ENCODE measurements at regions not wholly inside any gene's neighbourhood (a gene's known extent, or its start where the extent isn't known, plus 50 kb on each side); places are given as distances from the start of the nearest gene placed in this dataset.

DNA sequence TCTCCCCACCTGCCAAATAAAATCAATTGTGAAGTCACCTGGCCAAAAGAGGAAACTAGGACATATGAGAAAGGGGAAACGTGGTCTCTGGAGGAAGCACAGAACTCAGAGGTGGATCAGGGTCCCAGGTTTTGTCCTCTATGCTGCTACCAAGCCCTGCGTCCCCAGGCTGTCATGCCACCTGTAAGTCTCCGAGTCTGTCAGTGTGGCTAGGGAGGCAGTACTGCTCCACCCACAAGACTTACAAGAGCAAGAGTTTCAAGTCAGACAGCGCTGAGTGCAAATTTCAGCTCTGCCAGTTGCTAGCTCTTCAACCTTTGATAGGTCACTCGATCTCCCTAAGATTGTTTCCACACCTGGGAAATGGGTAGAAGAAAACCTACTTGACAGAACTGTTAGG lies 98.6 kb downstream of the C1QL2 start:
- no peak overlapping the region for H3K4me3 ChIP-seq (ENCODE audit: low read length)
- WGBS (ENCODE audit: insufficient coverage): 59% methylated on average over 5 of the region's 5 CpGs
- no peak for ATAC-seq
- Mint-ChIP-seq H3K36me3 (no peaks in the 10 kb centered on the region), H3K4me1 (no peaks in the 10 kb centered on the region), H3K9me3 (no peaks in the 10 kb centered on the region), H3K27me3 (ENCODE audit: low read depth in 2 of 2) (peaks cover 0 to 5% of the 10 kb centered on the region in 2 donors), H3K27ac (no peak overlapping the region), H3K4me3 (no peak overlapping the region)
- TF ChIP-seq, protein P1, sequence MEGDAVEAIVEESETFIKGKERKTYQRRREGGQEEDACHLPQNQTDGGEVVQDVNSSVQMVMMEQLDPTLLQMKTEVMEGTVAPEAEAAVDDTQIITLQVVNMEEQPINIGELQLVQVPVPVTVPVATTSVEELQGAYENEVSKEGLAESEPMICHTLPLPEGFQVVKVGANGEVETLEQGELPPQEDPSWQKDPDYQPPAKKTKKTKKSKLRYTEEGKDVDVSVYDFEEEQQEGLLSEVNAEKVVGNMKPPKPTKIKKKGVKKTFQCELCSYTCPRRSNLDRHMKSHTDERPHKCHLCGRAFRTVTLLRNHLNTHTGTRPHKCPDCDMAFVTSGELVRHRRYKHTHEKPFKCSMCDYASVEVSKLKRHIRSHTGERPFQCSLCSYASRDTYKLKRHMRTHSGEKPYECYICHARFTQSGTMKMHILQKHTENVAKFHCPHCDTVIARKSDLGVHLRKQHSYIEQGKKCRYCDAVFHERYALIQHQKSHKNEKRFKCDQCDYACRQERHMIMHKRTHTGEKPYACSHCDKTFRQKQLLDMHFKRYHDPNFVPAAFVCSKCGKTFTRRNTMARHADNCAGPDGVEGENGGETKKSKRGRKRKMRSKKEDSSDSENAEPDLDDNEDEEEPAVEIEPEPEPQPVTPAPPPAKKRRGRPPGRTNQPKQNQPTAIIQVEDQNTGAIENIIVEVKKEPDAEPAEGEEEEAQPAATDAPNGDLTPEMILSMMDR (IDR thresholded peaks at IDR 0.05): no peak
- H3K9me3 ChIP-seq (ENCODE audit: control insufficient read depth, insufficient read depth, low read length): peaks cover 3% of the 10 kb centered on the region
- intact Hi-C loops (cut with micrococcal nuclease): no loop called here
- no peaks in the 10 kb centered on the region for H3K36me3 ChIP-seq (ENCODE audit: control insufficient read depth, insufficient read depth, low read length)
- no peak overlapping the region for H3K27ac ChIP-seq (ENCODE audit: low read length)
- DNase-seq: no peak
- H3K4me1 ChIP-seq (ENCODE audit: control insufficient read depth, insufficient read depth, low read length): no peaks in the 10 kb centered on the region
- no peaks in the 10 kb centered on the region for H3K27me3 ChIP-seq (ENCODE audit: control insufficient read depth, insufficient read depth, low read length)

DNA sequence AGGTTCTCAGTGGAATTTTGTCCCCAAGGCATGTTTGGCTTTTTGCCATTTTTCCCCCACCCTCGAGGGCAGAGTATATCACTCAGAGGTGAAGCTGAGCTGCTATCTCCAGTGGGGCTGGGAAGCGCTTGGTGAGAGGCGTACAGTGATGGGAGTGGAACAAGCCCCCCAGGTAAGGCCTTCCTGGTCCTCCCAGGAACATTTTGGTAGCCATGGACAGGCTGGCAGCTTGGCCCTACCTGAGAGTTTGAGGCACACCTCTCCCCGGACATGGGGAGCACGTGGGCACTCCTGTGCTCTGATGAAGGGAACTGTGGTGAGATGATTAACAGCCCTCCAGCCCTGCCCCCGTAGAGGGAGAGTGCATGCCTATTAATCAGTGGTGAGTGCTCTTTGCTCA lies 99.3 kb downstream of the C1QL2 start:
- intact Hi-C loops (cut with micrococcal nuclease): no loop called here
- Mint-ChIP-seq H3K27ac (no peak overlapping the region), H3K4me3 (no peak overlapping the region), H3K4me1 (no peaks in the 10 kb centered on the region), H3K27me3 (ENCODE audit: low read depth in 2 of 2) (peaks cover 0 to 8% of the 10 kb centered on the region in 2 donors), H3K36me3 (no peaks in the 10 kb centered on the region), H3K9me3 (peaks cover 0 to 3% of the 10 kb centered on the region in 2 donors)
- Histone ChIP-seq H3K27ac (ENCODE audit: low read length) (no peak overlapping the region), H3K9me3 (ENCODE audit: control insufficient read depth, insufficient read depth, low read length) (peaks cover 3% of the 10 kb centered on the region), H3K4me3 (ENCODE audit: low read length) (no peak overlapping the region), H3K36me3 (ENCODE audit: control insufficient read depth, insufficient read depth, low read length) (no peaks in the 10 kb centered on the region), H3K27me3 (ENCODE audit: control insufficient read depth, insufficient read depth, low read length) (no peaks in the 10 kb centered on the region), H3K4me1 (ENCODE audit: control insufficient read depth, insufficient read depth, low read length) (no peaks in the 10 kb centered on the region)
- no peak for ATAC-seq
- TF ChIP-seq, protein P1 (IDR thresholded peaks at IDR 0.05): no peak
- no peak for DNase-seq
- 68% methylated on average over 6 of the region's 6 CpGs for WGBS (ENCODE audit: insufficient coverage)

DNA sequence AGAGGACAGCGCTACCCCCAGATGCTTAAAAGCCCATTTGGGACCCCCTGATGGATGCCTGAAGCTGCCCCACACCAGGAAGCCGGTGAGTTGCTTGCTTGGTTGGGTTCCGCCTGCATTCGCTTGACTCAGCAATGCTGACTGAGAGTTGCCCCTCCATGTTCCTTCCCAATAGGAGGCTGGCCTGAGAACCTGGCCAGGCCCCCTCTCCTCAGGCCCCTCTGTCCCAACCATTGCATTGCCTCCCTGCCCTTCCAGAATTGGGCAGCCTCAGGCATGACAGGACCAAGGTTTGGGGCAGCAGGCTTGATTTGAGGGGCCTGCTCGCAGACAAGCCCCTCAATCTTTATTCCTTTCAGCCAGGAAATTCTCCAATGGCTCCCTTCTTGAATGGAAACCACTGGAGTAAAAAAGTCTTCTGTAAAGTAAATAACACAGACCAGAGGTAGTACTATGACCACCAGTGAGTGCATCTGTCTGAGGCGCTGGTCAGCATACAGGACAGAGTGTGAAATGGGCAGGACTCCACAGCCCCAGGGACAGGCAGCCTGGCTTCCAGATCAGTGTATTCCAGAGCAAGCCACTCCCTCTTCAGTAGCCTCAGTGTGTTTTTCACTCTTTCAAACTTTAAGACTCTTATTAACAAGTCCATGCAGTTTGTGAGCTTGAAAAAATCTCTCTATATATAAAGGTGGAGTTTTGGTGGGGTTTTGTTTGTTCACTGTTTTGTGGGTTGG lies 104.7 kb downstream of the C1QL2 start:
- Histone ChIP-seq H3K4me1 (ENCODE audit: control insufficient read depth, insufficient read depth, low read length) (no peaks in the 10 kb centered on the region), H3K9me3 (ENCODE audit: control insufficient read depth, insufficient read depth, low read length) (peaks cover 3% of the 10 kb centered on the region), H3K4me3 (ENCODE audit: low read length) (no peak overlapping the region), H3K27ac (ENCODE audit: low read length) (no peak overlapping the region), H3K36me3 (ENCODE audit: control insufficient read depth, insufficient read depth, low read length) (no peaks in the 10 kb centered on the region), H3K27me3 (ENCODE audit: control insufficient read depth, insufficient read depth, low read length) (no peaks in the 10 kb centered on the region)
- Mint-ChIP-seq H3K4me1 (no peaks in the 10 kb centered on the region), H3K36me3 (no peaks in the 10 kb centered on the region), H3K27ac (no peak overlapping the region), H3K4me3 (no peak overlapping the region), H3K27me3 (ENCODE audit: low read depth in 2 of 2) (peaks cover 16 to 22% of the 10 kb centered on the region in 2 donors), H3K9me3 (peaks cover 0 to 3% of the 10 kb centered on the region in 2 donors)
- ATAC-seq: no peak
- DNase-seq: no peak
- 91% methylated on average over 6 of the region's 6 CpGs for WGBS (ENCODE audit: insufficient coverage)
- intact Hi-C loops (cut with micrococcal nuclease): no loop called here
- TF ChIP-seq, protein P1 (IDR thresholded peaks at IDR 0.05): no peak

DNA sequence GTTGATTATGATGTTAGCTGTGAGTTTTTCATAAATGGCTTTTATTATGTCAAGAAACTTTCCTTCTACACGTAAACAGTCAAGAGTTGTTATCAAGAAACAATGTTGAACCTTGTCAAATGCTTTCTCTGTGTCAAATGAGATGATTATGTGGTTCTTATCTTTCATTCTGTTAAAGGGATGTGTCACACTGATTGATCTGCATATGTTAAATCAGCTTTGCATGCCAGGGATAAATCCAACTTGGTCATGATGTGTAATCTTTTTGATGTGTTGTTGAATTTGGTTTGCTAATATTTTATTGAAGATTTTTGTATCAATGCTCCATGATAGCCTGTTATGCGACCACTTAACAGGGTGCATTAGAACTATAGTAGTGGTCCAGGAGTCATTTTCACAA lies 107.3 kb downstream of the C1QL2 start:
- ATAC-seq (no peak), DNase-seq (no peak)
- no peak overlapping the region for H3K4me3 Mint-ChIP-seq
- H3K4me1 ChIP-seq (ENCODE audit: control insufficient read depth, insufficient read depth, low read length): no peaks in the 10 kb centered on the region
- no peaks in the 10 kb centered on the region for H3K36me3 Mint-ChIP-seq
- H3K4me3 ChIP-seq (ENCODE audit: low read length): no peak overlapping the region
- WGBS (ENCODE audit: insufficient coverage): 100% methylated on average over 2 of the region's 2 CpGs
- intact Hi-C loops (cut with micrococcal nuclease): no loop called here
- TF ChIP-seq, protein P1 (IDR thresholded peaks at IDR 0.05): no peak
- no peak overlapping the region for H3K27ac Mint-ChIP-seq
- peaks cover 27 to 40% of the 10 kb centered on the region in 2 donors for H3K27me3 Mint-ChIP-seq (ENCODE audit: low read depth in 2 of 2)
- H3K27ac ChIP-seq (ENCODE audit: low read length): no peak overlapping the region
- no peaks in the 10 kb centered on the region for H3K4me1 Mint-ChIP-seq
- H3K9me3 Mint-ChIP-seq: peaks cover 0 to 3% of the 10 kb centered on the region in 2 donors
- no peaks in the 10 kb centered on the region for H3K36me3 ChIP-seq (ENCODE audit: control insufficient read depth, insufficient read depth, low read length)
- peaks cover 3% of the 10 kb centered on the region for H3K9me3 ChIP-seq (ENCODE audit: control insufficient read depth, insufficient read depth, low read length)
- no peaks in the 10 kb centered on the region for H3K27me3 ChIP-seq (ENCODE audit: control insufficient read depth, insufficient read depth, low read length)

Measured in natural killer cell (primary cell).